ENCODE measurements at regions not wholly inside any gene's neighbourhood (a gene's known extent, or its start where the extent isn't known, plus 50 kb on each side); places are given as distances from the start of the nearest gene placed in this dataset.

DNA sequence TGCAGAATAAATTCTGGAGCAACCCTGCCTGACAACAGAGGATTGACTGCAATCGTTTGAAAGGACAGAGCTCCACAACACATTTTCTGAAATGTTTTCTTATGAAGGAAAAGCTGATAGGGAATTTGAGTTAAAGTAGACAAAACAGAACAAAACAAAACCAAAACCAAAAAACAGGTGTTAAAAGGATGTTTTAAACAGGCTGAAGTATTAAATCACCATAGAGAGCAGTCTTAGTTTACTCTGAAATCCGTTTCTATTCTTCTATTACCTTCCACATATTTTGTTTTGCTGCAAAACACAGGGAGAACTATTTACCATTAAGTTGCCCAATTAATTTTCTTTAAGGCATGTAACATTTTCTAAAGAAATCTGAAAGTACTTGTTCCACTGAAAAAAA lies 93.4 kb upstream of the MLIP start:
- no peak for TF ChIP-seq CTCF (IDR thresholded peaks at IDR 0.05)
- no peak for TF ChIP-seq EZH2 (IDR thresholded peaks at IDR 0.05; ENCODE audit: borderline replicate concordance, insufficient read depth, low read depth, low read length, poor library complexity, severe bottlenecking)

All from B cell (primary cell).